ENCODE measurements at regions not wholly inside any gene's neighbourhood (a gene's known extent, or its start where the extent isn't known, plus 50 kb on each side); places are given as distances from the start of the nearest gene placed in this dataset.
"Not testable (repeated sequence)": the region's sequence is repeated elsewhere in the genome, so short reads cannot be mapped to it uniquely, and the experiment has no call there.

DNA sequence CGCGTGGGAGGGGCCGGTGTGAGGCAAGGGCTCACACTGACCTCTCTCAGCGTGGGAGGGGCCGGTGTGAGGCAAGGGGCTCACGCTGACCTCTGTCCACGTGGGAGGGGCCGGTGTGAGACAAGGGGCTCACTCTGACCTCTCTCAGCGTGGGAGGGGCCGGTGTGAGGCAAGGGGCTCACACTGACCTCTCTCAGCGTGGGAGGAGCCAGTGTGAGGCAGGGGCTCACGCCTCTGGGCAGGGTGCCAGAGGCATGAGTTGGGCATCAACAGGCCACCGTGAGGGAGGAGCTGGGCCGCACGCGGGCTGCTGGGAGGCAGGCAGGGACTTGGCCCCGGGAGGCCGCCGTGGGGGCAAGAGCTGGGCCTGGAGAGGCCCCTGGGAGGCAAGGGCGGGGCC is 91.0 kb downstream of the PLPP2 start:
- H3K4me3 ChIP-seq (ENCODE audit: low read length in 2 of 2); H3K4me1 ChIP-seq (ENCODE audit: control insufficient read depth in 1 of 2, insufficient read depth in 2 of 2, low read length in 2 of 2); H3K27ac ChIP-seq (ENCODE audit: low read depth in 1 of 2, low read length in 2 of 2); H3K36me3 ChIP-seq (ENCODE audit: control insufficient read depth in 1 of 2, insufficient read depth in 2 of 2, low read length in 1 of 2); H3K27me3 ChIP-seq (ENCODE audit: control insufficient read depth in 1 of 2, insufficient read depth in 2 of 2, low read length in 1 of 2); intact Hi-C loops (cut with DNase I); H3K9me3 ChIP-seq (ENCODE audit: control insufficient read depth, low read length); ATAC-seq (ENCODE audit: low FRiP score): not testable (repeated sequence)
- WGBS, 2 donors = 92 to 94% methylated on average over 9 of the region's 20 CpGs
- peak; percentile 25 to 30 for DNase-seq
